ENCODE measurements at regions not wholly inside any gene's neighbourhood (a gene's known extent, or its start where the extent isn't known, plus 50 kb on each side); places are given as distances from the start of the nearest gene placed in this dataset.

DNA sequence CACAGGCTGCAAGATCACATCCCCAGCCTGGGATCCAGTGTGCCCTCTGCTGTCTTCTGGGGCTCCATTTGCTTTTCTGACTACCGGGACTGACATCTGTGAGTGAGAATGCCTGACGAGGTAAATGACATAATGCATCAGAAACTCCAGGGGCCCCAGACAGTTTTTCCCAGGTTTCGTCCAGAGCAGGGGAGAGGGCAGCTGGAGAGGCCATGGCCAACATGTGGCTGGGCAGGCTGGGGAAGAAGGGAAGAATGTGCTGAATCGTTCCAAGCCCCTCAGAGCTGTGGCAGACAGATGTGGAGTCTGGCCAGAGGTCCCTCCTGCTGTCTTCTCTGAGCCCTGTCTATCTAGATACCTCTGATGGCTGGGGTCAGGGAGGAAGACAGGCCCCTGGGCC is 163.9 kb downstream of the TRIM29 start:
- no peaks in the 10 kb centered on the region for H3K27me3 ChIP-seq (ENCODE audit: insufficient read depth, low read length, poor library complexity, severe bottlenecking)
- H3K4me1 ChIP-seq (ENCODE audit: insufficient read depth, low read length, poor library complexity, severe bottlenecking): no peaks in the 10 kb centered on the region
- no peak overlapping the region for H3K4me2 ChIP-seq (ENCODE audit: low read depth, low read length, poor library complexity, severe bottlenecking)
- H3F3A ChIP-seq (ENCODE audit: low read depth): no peaks in the 10 kb centered on the region
- no peaks in the 10 kb centered on the region for H4K20me1 ChIP-seq (ENCODE audit: insufficient read depth, low read length, poor library complexity, severe bottlenecking)
- no peaks in the 10 kb centered on the region for H3K36me3 ChIP-seq (ENCODE audit: insufficient read depth, low read length)
- H3K9me3 ChIP-seq (ENCODE audit: insufficient read depth, low read depth, low read length): no peaks in the 10 kb centered on the region
- H3K4me3 ChIP-seq (ENCODE audit: low read length, poor library complexity, severe bottlenecking): no peak overlapping the region
- no peaks in the 10 kb centered on the region for H3K9me2 ChIP-seq (replicated peaks; ENCODE audit: low read depth, low read length)
- no peak overlapping the region for H3K9ac ChIP-seq (ENCODE audit: low read depth, low read length, poor library complexity, severe bottlenecking)
- H3K79me2 ChIP-seq (ENCODE audit: insufficient read depth, low read length): no peaks in the 10 kb centered on the region
- H2AFZ ChIP-seq (ENCODE audit: low read length): no peak overlapping the region
- TF ChIP-seq, protein P1, sequence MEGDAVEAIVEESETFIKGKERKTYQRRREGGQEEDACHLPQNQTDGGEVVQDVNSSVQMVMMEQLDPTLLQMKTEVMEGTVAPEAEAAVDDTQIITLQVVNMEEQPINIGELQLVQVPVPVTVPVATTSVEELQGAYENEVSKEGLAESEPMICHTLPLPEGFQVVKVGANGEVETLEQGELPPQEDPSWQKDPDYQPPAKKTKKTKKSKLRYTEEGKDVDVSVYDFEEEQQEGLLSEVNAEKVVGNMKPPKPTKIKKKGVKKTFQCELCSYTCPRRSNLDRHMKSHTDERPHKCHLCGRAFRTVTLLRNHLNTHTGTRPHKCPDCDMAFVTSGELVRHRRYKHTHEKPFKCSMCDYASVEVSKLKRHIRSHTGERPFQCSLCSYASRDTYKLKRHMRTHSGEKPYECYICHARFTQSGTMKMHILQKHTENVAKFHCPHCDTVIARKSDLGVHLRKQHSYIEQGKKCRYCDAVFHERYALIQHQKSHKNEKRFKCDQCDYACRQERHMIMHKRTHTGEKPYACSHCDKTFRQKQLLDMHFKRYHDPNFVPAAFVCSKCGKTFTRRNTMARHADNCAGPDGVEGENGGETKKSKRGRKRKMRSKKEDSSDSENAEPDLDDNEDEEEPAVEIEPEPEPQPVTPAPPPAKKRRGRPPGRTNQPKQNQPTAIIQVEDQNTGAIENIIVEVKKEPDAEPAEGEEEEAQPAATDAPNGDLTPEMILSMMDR (conservative IDR thresholded peaks at IDR 0.05; ENCODE audit: low read length): no peak
- TF ChIP-seq EZH2phosphoT487 (IDR thresholded peaks at IDR 0.05; ENCODE audit: borderline replicate concordance): no peak

DNA sequence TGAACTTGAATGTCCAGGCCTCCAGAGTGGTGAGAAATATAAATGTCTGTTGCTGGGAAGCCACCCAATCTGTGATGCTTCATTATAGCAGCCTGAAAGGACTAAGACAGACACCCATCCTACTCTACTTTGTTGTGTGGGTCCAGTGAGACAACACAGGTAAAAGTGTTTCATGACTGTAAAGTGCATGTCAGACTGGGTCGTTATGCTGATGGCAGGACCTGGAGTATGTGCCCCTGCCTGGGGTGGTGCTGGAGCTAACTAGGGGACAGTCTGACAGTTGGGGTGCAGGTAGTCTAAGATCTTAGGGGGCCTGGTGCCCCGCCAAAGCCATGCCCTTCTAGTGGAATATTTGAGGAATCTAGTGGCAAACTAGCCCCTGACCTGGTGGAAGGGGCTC is 165.6 kb downstream of the TRIM29 start:
- no peaks in the 10 kb centered on the region for H3K27me3 ChIP-seq (ENCODE audit: insufficient read depth, low read length, poor library complexity, severe bottlenecking)
- no peaks in the 10 kb centered on the region for H3K9me3 ChIP-seq (ENCODE audit: insufficient read depth, low read depth, low read length)
- H3K9ac ChIP-seq (ENCODE audit: low read depth, low read length, poor library complexity, severe bottlenecking): no peak overlapping the region
- H4K20me1 ChIP-seq (ENCODE audit: insufficient read depth, low read length, poor library complexity, severe bottlenecking): no peaks in the 10 kb centered on the region
- H3K4me2 ChIP-seq (ENCODE audit: low read depth, low read length, poor library complexity, severe bottlenecking): no peak overlapping the region
- no peak overlapping the region for H3K4me3 ChIP-seq (ENCODE audit: low read length, poor library complexity, severe bottlenecking)
- H3F3A ChIP-seq (ENCODE audit: low read depth): no peaks in the 10 kb centered on the region
- no peaks in the 10 kb centered on the region for H3K9me2 ChIP-seq (replicated peaks; ENCODE audit: low read depth, low read length)
- no peaks in the 10 kb centered on the region for H3K36me3 ChIP-seq (ENCODE audit: insufficient read depth, low read length)
- no peaks in the 10 kb centered on the region for H3K79me2 ChIP-seq (ENCODE audit: insufficient read depth, low read length)
- no peak overlapping the region for H2AFZ ChIP-seq (ENCODE audit: low read length)
- no peaks in the 10 kb centered on the region for H3K4me1 ChIP-seq (ENCODE audit: insufficient read depth, low read length, poor library complexity, severe bottlenecking)
- no peak for TF ChIP-seq EZH2phosphoT487 (IDR thresholded peaks at IDR 0.05; ENCODE audit: borderline replicate concordance)
- TF ChIP-seq, protein P1 (conservative IDR thresholded peaks at IDR 0.05; ENCODE audit: low read length): no peak

DNA sequence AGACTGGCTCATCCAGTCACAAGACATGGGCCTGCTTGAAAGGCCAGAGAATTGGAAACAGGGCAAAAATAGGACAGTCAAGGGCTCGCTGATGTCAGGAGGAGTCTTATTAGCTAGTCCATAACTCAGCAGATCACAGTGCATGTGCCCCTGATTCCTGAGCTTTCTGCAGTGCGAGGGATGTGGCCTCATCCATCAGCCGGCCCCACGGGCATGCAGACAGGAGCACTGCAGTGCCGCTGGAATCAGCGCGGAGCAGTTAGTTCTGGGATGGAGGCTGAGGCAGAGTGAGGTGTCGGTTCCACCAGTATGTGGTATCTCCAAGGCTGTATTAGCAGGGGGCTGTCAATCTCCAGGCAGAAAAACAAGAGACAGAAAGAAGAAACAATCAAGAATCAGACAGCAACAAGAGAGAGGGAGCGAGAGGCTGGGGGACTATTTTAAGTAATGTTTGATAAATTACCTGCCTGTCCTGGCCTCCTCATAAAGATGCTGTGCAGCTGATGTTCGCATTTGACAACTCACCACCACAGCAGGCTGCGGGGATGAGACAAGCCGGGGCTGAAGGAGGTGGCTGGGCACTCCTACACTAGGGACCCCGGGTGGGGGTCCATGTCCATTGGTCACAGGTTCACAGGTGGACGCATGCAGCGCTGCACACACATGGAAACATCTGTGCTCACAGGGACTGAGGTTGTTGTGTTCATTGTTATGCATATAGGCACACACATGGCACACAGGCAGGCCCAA is 167.2 kb downstream of the TRIM29 start:
- H3K9ac ChIP-seq (ENCODE audit: low read depth, low read length, poor library complexity, severe bottlenecking): no peak overlapping the region

More for the DNA sequence above, 167.2 kb downstream of the TRIM29 start:
- H3K4me3 ChIP-seq (ENCODE audit: low read length, poor library complexity, severe bottlenecking): no peak overlapping the region
- TF ChIP-seq, protein P1 (conservative IDR thresholded peaks at IDR 0.05; ENCODE audit: low read length): no peak
- no peak for TF ChIP-seq EZH2phosphoT487 (IDR thresholded peaks at IDR 0.05; ENCODE audit: borderline replicate concordance)
- no peaks in the 10 kb centered on the region for H3K36me3 ChIP-seq (ENCODE audit: insufficient read depth, low read length)
- H4K20me1 ChIP-seq (ENCODE audit: insufficient read depth, low read length, poor library complexity, severe bottlenecking): no peaks in the 10 kb centered on the region
- no peaks in the 10 kb centered on the region for H3K4me1 ChIP-seq (ENCODE audit: insufficient read depth, low read length, poor library complexity, severe bottlenecking)
- no peaks in the 10 kb centered on the region for H3K9me3 ChIP-seq (ENCODE audit: insufficient read depth, low read depth, low read length)
- H3K27me3 ChIP-seq (ENCODE audit: insufficient read depth, low read length, poor library complexity, severe bottlenecking): no peaks in the 10 kb centered on the region
- no peak overlapping the region for H3K4me2 ChIP-seq (ENCODE audit: low read depth, low read length, poor library complexity, severe bottlenecking)
- no peaks in the 10 kb centered on the region for H3F3A ChIP-seq (ENCODE audit: low read depth)
- H2AFZ ChIP-seq (ENCODE audit: low read length): no peak overlapping the region
- no peaks in the 10 kb centered on the region for H3K79me2 ChIP-seq (ENCODE audit: insufficient read depth, low read length)
- H3K9me2 ChIP-seq (replicated peaks; ENCODE audit: low read depth, low read length): no peaks in the 10 kb centered on the region

Data from Loucy (cell line).